Daoy (cell line): ENCODE measurements at regions not wholly inside any gene's neighbourhood (a gene's known extent, or its start where the extent isn't known, plus 50 kb on each side); places are given as distances from the start of the nearest gene placed in this dataset.
"Not testable (repeated sequence)": the region's sequence is repeated elsewhere in the genome, so short reads cannot be mapped to it uniquely, and the experiment has no call there.

Experiments
- DNase-seq: peaks from one replicate; pipeline ENCODE4 v3.0.0-alpha.2; 2015; ENCODE audit warnings: low read depth

- no peak for DNase-seq
Measured at GRCh38 chr3:89533275-89533674, 425.9 kb downstream of the EPHA3 start.

- DNase-seq: not testable (repeated sequence)
Measured at GRCh38 chr3:89554587-89554986, 447.2 kb downstream of the EPHA3 start.

DNA sequence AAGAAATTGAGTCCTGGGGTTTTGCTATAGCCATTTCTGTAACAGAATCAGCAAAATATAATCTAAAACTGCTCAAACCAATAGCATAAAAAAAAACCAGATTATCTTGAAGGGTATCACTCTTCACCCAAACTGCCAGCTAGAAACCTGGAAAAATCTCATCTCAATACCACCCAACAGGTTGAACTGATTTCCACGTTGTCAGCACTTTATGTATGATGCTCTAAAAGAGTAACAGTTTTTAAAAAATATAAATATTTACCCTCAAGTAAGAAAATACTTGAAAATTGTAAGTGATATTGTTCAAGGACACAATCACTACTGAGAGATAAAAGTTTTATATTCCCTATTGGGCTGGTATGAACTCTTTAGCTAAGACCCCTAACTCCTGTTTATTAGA lies 451.3 kb downstream of the EPHA3 start:
- no peak for DNase-seq

DNA sequence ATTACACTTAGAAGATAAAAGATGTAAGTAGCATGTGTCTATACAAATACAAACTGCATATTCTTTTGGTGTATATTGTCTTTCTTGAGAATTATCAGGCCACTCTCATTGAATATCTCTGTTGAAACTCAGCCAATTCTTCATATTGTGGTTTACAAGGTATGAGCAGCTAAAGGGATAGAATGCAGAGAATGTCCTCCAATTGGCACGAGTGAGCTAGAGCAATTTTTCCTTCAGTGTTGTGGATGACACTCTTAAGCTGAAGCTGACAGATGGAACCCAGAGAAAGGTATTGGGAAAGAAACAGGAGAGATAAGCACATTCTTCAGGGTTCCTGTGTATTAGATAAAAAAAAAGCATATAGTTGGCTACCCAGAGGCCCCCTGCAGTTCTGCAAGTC lies 453.1 kb downstream of the EPHA3 start:
- no peak for DNase-seq

- DNase-seq: no peak
Measured at GRCh38 chr3:89562373-89562772, 455.0 kb downstream of the EPHA3 start.

GRCh38 chr3:89565098-89565497 lies 457.7 kb downstream of the EPHA3 start:
- DNase-seq: no peak

DNA sequence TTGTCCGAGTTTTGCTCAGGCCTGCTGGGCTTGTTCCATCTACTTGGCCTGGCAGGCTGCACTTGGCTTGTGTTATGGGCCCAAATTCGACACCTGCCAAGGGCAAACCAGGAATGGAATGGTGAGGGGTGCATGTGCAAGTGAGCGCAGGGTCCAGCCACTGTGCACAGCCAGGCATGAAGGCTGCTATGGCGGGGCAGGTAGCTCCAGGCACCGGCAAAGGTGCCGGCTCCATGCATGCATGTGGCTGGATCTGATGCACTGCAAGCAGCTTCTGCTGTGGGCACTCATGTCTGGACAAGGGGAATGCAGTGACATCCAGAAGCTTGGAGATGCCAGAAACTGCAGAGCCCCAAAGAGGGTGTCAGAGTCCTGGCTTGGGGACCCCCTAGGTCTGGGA lies 463.0 kb downstream of the EPHA3 start:
- no peak for DNase-seq

DNA sequence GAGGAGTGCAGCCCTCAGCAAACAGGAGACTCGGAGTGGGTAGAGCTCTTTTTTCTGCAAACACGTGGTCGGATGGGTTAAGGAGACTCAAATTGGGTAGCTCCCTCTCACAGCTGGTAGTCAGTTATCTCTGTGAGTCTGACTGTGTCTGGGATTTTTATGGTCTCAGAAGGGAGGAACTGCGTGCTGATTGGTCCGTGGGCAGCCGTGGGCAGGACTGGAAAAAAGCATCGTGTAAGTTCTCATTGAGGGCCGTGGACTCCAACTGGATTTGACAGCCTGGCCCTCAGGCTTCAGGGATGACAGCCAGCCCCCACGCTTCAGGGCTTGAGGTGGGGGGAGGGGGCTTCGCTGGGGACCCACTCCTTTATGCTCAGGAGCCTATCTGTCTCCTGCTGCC lies 463.9 kb downstream of the EPHA3 start:
- no peak for DNase-seq

- DNase-seq: no peak
Measured at GRCh38 chr3:89571707-89572106, 464.3 kb downstream of the EPHA3 start.

DNA sequence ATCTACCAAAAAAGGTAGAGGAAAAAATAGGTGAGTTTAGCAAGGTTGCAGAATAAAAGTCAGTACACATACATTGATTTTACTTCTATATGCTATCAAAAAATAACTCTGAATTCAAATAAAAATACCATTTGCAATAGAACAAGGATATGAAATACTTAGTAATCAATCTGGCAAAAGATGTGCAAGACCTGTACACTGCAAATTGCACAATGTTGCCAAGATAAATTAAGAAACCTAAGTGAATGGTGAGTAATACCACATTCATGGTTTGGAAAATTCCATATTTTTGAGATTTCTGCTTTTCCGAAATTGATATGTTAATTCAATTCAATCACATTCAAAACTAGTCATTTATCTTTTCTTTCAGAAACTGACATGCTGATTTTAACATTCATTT lies 464.8 kb downstream of the EPHA3 start:
- DNase-seq: no peak

GRCh38 chr3:89576417-89576816 lies 469.0 kb downstream of the EPHA3 start:
- no peak for DNase-seq

GRCh38 chr3:89577637-89578530 lies 470.5 kb downstream of the EPHA3 start:
- no peak for DNase-seq

- DNase-seq: no peak
Measured at GRCh38 chr3:89580859-89581258, 473.4 kb downstream of the EPHA3 start.

DNA sequence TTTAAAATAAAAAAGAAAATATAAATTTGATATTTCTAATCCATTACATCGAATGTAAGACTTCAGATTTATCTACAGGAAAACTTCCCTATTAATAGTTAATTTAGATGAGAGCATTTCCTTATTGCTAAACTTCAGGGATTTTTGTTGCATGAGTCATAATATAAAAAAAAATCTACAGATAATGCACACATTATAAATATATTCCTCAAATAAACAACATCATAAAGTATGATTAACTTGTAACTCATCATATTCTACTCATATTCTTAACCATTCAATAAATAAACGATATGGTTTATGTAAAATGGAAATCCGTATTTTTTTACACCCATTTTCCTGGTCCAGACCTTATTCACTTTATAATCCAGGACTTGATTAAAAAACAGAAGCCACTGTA lies 477.0 kb downstream of the EPHA3 start:
- no peak for DNase-seq

DNA sequence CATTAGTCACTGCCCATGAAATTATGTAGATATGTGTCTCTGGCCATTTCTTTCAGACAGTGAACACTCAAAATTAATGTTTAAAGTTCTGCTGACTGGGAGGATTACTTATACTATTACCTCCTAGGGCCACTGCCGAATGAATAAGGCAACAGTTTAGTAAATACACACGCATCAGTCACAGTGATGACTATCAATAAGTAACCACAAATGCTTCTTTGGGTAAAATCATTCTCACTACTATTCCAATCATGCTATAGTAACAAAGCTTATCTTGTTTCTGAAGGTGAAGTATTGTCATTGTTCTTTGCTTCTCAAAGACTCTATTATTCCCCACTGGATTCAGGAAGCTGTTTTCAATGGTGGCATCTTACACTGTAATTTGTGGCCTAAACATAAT lies 478.8 kb downstream of the EPHA3 start:
- DNase-seq: no peak

GRCh38 chr3:89586676-89587075 lies 479.3 kb downstream of the EPHA3 start:
- no peak for DNase-seq

- DNase-seq: no peak
Measured at GRCh38 chr3:89606151-89606550, 498.7 kb downstream of the EPHA3 start.

- DNase-seq: no peak
Measured at GRCh38 chr3:89612027-89612426, 504.6 kb downstream of the EPHA3 start.

GRCh38 chr3:89613241-89613640 lies 505.8 kb downstream of the EPHA3 start:
- DNase-seq: no peak

DNA sequence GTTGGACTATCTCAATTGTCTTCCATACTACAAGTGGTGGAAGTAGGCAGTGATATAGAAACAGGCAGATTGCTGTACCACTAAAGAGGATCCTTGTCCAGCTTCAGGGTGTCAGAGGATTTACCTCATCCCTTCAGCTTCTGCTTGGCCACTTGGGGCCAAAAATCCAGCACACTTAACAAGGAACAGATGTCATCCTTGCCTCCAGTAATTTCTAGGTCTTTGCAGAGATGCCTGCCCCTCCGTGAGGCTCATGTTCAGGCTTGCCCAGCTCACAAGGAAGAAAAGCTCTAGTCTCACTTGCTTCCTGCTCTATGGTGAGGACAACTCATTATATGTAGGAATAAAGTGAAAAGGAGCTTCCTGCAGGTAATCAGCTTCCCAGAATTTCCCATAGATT lies 510.3 kb downstream of the EPHA3 start:
- DNase-seq: no peak

DNA sequence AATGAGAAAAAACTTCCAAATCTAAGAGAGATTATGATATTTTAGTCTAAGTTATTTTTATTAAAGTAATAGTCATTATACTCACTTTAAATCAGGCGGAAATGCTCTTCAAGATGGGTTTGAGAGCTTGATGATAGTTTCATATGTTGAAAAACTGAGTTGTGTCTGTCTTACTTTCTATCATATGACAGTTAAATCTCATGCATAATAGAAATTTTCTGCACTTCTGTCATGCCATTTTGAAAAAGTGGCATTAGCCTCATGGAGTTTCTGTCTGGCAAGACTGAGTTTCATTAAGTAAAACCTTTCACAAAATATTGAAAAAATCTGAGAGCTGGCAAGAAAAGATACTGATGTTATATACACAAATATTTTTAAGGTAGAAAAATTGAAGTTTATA lies 511.8 kb downstream of the EPHA3 start:
- no peak for DNase-seq

GRCh38 chr3:89622063-89622700 lies 514.8 kb downstream of the EPHA3 start:
- DNase-seq: no peak

GRCh38 chr3:89624494-89624893 lies 517.1 kb downstream of the EPHA3 start:
- DNase-seq: no peak
